ENCODE measurements at regions not wholly inside any gene's neighbourhood (a gene's known extent, or its start where the extent isn't known, plus 50 kb on each side); places are given as distances from the start of the nearest gene placed in this dataset.
"Not testable (repeated sequence)": the region's sequence is repeated elsewhere in the genome, so short reads cannot be mapped to it uniquely, and the experiment has no call there.

GRCh38 chr18:8991155-8991554 lies 111.3 kb upstream of the NDUFV2 start:
- Histone ChIP-seq H3K27me3 (ENCODE audit: control insufficient read depth in 3 of 3, insufficient read depth in 3 of 3, low read length in 3 of 3) (no peaks in the 10 kb centered on the region), H3K4me1 (ENCODE audit: control insufficient read depth in 3 of 3, insufficient read depth in 2 of 3, low read depth in 1 of 3, low read length in 2 of 3) (no peaks in the 10 kb centered on the region), H3K4me3 (ENCODE audit: low read depth in 1 of 3, low read length in 3 of 3) (no peak overlapping the region), H3K27ac (ENCODE audit: low read depth in 1 of 3, low read length in 2 of 3) (no peak overlapping the region), H3K9me3 (ENCODE audit: control insufficient read depth in 2 of 2, insufficient read depth in 1 of 2, low read depth in 1 of 2, low read length in 1 of 2) (no peaks in the 10 kb centered on the region), H3K36me3 (ENCODE audit: control insufficient read depth in 3 of 3, insufficient read depth in 2 of 3, low read depth in 1 of 3, low read length in 3 of 3) (no peaks in the 10 kb centered on the region)
- WGBS, 3 donors = 68 to 91% (median 83%) methylated on average over 2 of the region's 2 CpGs
- DNase-seq = no peak
- no peak for FAIRE-seq

- DNase-seq; H3K36me3 ChIP-seq (ENCODE audit: control insufficient read depth in 3 of 3, insufficient read depth in 2 of 3, low read depth in 1 of 3, low read length in 3 of 3); H3K27me3 ChIP-seq (ENCODE audit: control insufficient read depth in 3 of 3, insufficient read depth in 3 of 3, low read length in 3 of 3); H3K27ac ChIP-seq (ENCODE audit: low read depth in 1 of 3, low read length in 2 of 3); H3K4me1 ChIP-seq (ENCODE audit: control insufficient read depth in 3 of 3, insufficient read depth in 2 of 3, low read depth in 1 of 3, low read length in 2 of 3); H3K9me3 ChIP-seq (ENCODE audit: control insufficient read depth in 2 of 2, insufficient read depth in 1 of 2, low read depth in 1 of 2, low read length in 1 of 2); FAIRE-seq; H3K4me3 ChIP-seq (ENCODE audit: low read depth in 1 of 3, low read length in 3 of 3): not testable (repeated sequence)
- WGBS, 3 donors = 94 to 97% (median 96%) methylated on average over 4 of the region's 4 CpGs
Measured at GRCh38 chr18:8992500-8992899, 110.0 kb upstream of the NDUFV2 start.

GRCh38 chr18:8994603-8995002 lies 107.9 kb upstream of the NDUFV2 start:
- 35 to 43% (median 42%) methylated on average over 2 of the region's 2 CpGs for WGBS, 3 donors
- H3K4me1 ChIP-seq (ENCODE audit: control insufficient read depth in 3 of 3, insufficient read depth in 2 of 3, low read depth in 1 of 3, low read length in 2 of 3) = no peaks in the 10 kb centered on the region
- H3K9me3 ChIP-seq (ENCODE audit: control insufficient read depth in 2 of 2, insufficient read depth in 1 of 2, low read depth in 1 of 2, low read length in 1 of 2) = peaks cover 0 to 8% of the 10 kb centered on the region in 2 donors
- no peak overlapping the region for H3K27ac ChIP-seq (ENCODE audit: low read depth in 1 of 3, low read length in 2 of 3)
- FAIRE-seq (no peak), DNase-seq (peak in 1 of 2 donors; percentile 31)
- no peaks in the 10 kb centered on the region for H3K36me3 ChIP-seq (ENCODE audit: control insufficient read depth in 3 of 3, insufficient read depth in 2 of 3, low read depth in 1 of 3, low read length in 3 of 3)
- no peak overlapping the region for H3K4me3 ChIP-seq (ENCODE audit: low read depth in 1 of 3, low read length in 3 of 3)
- no peaks in the 10 kb centered on the region for H3K27me3 ChIP-seq (ENCODE audit: control insufficient read depth in 3 of 3, insufficient read depth in 3 of 3, low read length in 3 of 3)

GRCh38 chr18:8995096-8995495 lies 107.4 kb upstream of the NDUFV2 start:
- peaks cover 0 to 8% of the 10 kb centered on the region in 2 donors for H3K9me3 ChIP-seq (ENCODE audit: control insufficient read depth in 2 of 2, insufficient read depth in 1 of 2, low read depth in 1 of 2, low read length in 1 of 2)
- DNase-seq = no peak
- WGBS, 3 donors = 51 to 60% (median 59%) methylated on average over 3 of the region's 3 CpGs
- FAIRE-seq = no peak
- no peak overlapping the region for H3K4me3 ChIP-seq (ENCODE audit: low read depth in 1 of 3, low read length in 3 of 3)
- no peak overlapping the region for H3K27ac ChIP-seq (ENCODE audit: low read depth in 1 of 3, low read length in 2 of 3)
- H3K4me1 ChIP-seq (ENCODE audit: control insufficient read depth in 3 of 3, insufficient read depth in 2 of 3, low read depth in 1 of 3, low read length in 2 of 3) = no peaks in the 10 kb centered on the region
- no peaks in the 10 kb centered on the region for H3K36me3 ChIP-seq (ENCODE audit: control insufficient read depth in 3 of 3, insufficient read depth in 2 of 3, low read depth in 1 of 3, low read length in 3 of 3)
- H3K27me3 ChIP-seq (ENCODE audit: control insufficient read depth in 3 of 3, insufficient read depth in 3 of 3, low read length in 3 of 3) = no peaks in the 10 kb centered on the region

GRCh38 chr18:8996771-8997432 lies 105.6 kb upstream of the NDUFV2 start:
- Histone ChIP-seq H3K27ac (ENCODE audit: low read depth in 1 of 3, low read length in 2 of 3) (no peak overlapping the region), H3K27me3 (ENCODE audit: control insufficient read depth in 3 of 3, insufficient read depth in 3 of 3, low read length in 3 of 3) (no peaks in the 10 kb centered on the region), H3K9me3 (ENCODE audit: control insufficient read depth in 2 of 2, insufficient read depth in 1 of 2, low read depth in 1 of 2, low read length in 1 of 2) (peaks cover 0 to 8% of the 10 kb centered on the region in 2 donors), H3K4me1 (ENCODE audit: control insufficient read depth in 3 of 3, insufficient read depth in 2 of 3, low read depth in 1 of 3, low read length in 2 of 3) (no peaks in the 10 kb centered on the region), H3K4me3 (ENCODE audit: low read depth in 1 of 3, low read length in 3 of 3) (no peak overlapping the region), H3K36me3 (ENCODE audit: control insufficient read depth in 3 of 3, insufficient read depth in 2 of 3, low read depth in 1 of 3, low read length in 3 of 3) (no peaks in the 10 kb centered on the region)
- FAIRE-seq (no peak), DNase-seq (no peak)
- whole genome bisulfite sequencing, 3 donors = 56 to 75% (median 62%) methylated on average over 3 of the region's 3 CpGs

DNA sequence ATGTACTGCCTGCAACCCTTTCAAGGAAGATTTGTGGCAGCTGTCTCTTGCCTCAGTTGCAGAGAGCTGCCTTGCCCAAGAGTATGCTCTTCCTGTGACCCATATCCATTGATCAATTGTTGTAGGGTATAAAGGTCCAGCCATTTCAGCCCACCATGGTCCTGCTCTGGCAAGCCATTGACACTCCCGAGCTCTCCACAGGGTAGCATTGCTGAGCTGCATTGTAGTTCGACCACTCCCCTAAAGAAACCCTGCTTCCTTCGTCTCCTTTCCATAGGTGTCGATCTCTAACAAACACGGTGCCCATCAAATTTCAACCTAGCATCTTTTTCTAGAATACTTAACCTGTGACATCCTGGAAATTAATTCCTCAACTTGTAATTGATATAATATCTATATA lies 104.9 kb upstream of the NDUFV2 start:
- no peak overlapping the region for H3K27ac ChIP-seq (ENCODE audit: low read depth in 1 of 3, low read length in 2 of 3)
- FAIRE-seq = no peak
- WGBS, 3 donors = 66 to 70% (median 66%) methylated on average over 5 of the region's 5 CpGs
- H3K36me3 ChIP-seq (ENCODE audit: control insufficient read depth in 3 of 3, insufficient read depth in 2 of 3, low read depth in 1 of 3, low read length in 3 of 3) = no peaks in the 10 kb centered on the region
- peaks cover 0 to 11% of the 10 kb centered on the region in 2 donors for H3K9me3 ChIP-seq (ENCODE audit: control insufficient read depth in 2 of 2, insufficient read depth in 1 of 2, low read depth in 1 of 2, low read length in 1 of 2)
- no peak for DNase-seq
- H3K4me1 ChIP-seq (ENCODE audit: control insufficient read depth in 3 of 3, insufficient read depth in 2 of 3, low read depth in 1 of 3, low read length in 2 of 3) = no peaks in the 10 kb centered on the region
- no peaks in the 10 kb centered on the region for H3K27me3 ChIP-seq (ENCODE audit: control insufficient read depth in 3 of 3, insufficient read depth in 3 of 3, low read length in 3 of 3)
- H3K4me3 ChIP-seq (ENCODE audit: low read depth in 1 of 3, low read length in 3 of 3) = no peak overlapping the region

DNA sequence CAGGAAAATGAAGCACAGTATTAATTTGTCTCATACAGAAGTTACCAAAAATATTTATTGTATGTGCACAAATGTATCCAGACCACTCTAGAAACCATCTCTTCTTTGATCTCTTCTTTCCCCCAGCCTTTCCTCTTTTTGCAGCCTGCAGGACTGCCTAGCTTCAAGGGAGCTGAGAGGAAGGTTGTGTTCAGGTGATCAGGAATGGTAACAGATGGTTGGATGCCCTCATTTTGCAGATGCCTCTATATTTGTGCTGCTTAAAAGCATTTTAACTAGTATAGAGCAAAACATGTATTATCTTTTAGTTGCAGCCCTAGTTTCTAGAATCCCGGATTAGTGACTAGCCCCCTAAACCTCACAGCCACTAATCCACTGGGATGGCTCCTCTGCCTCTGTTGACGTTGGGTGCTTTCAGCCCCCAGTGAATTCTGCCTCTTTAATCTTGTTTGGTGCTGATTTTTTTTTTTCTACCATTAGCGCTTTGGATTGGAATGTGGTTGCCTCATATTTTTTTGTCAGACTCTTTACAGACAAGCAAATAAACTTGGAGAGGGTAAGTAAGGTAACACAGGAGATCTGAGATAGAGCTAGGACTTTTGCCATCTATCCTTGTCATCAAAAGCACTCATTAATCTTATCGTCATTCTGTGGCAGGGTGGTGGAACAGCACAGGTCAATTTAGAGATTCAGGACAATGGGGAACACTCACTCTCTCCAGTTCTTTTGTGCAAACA lies 103.8 kb upstream of the NDUFV2 start:
- no peaks in the 10 kb centered on the region for H3K4me1 ChIP-seq (ENCODE audit: control insufficient read depth in 3 of 3, insufficient read depth in 2 of 3, low read depth in 1 of 3, low read length in 2 of 3)
- H3K27me3 ChIP-seq (ENCODE audit: control insufficient read depth in 3 of 3, insufficient read depth in 3 of 3, low read length in 3 of 3) = no peaks in the 10 kb centered on the region
- DNase-seq = no peak
- FAIRE-seq = no peak
- no peak overlapping the region for H3K27ac ChIP-seq (ENCODE audit: low read depth in 1 of 3, low read length in 2 of 3)
- no peak overlapping the region for H3K4me3 ChIP-seq (ENCODE audit: low read depth in 1 of 3, low read length in 3 of 3)
- no peaks in the 10 kb centered on the region for H3K36me3 ChIP-seq (ENCODE audit: control insufficient read depth in 3 of 3, insufficient read depth in 2 of 3, low read depth in 1 of 3, low read length in 3 of 3)
- H3K9me3 ChIP-seq (ENCODE audit: control insufficient read depth in 2 of 2, insufficient read depth in 1 of 2, low read depth in 1 of 2, low read length in 1 of 2) = peaks cover 0 to 11% of the 10 kb centered on the region in 2 donors
- 21 to 40% (median 29%) methylated on average over 4 of the region's 4 CpGs for WGBS, 3 donors

- peaks cover 0 to 14% of the 10 kb centered on the region in 2 donors for H3K9me3 ChIP-seq (ENCODE audit: control insufficient read depth in 2 of 2, insufficient read depth in 1 of 2, low read depth in 1 of 2, low read length in 1 of 2)
- H3K27me3 ChIP-seq (ENCODE audit: control insufficient read depth in 3 of 3, insufficient read depth in 3 of 3, low read length in 3 of 3) = no peaks in the 10 kb centered on the region
- DNase-seq = no peak
- no peaks in the 10 kb centered on the region for H3K4me1 ChIP-seq (ENCODE audit: control insufficient read depth in 3 of 3, insufficient read depth in 2 of 3, low read depth in 1 of 3, low read length in 2 of 3)
- H3K27ac ChIP-seq (ENCODE audit: low read depth in 1 of 3, low read length in 2 of 3) = no peak overlapping the region
- no peak for FAIRE-seq
- no peak overlapping the region for H3K4me3 ChIP-seq (ENCODE audit: low read depth in 1 of 3, low read length in 3 of 3)
- no peaks in the 10 kb centered on the region for H3K36me3 ChIP-seq (ENCODE audit: control insufficient read depth in 3 of 3, insufficient read depth in 2 of 3, low read depth in 1 of 3, low read length in 3 of 3)
- WGBS, 3 donors = 82 to 87% (median 85%) methylated on average over 9 of the region's 9 CpGs
Measured at GRCh38 chr18:8999872-9000271, 102.6 kb upstream of the NDUFV2 start.
